HK-2 (cell line): ENCODE measurements at regions not wholly inside any gene's neighbourhood (a gene's known extent, or its start where the extent isn't known, plus 50 kb on each side); places are given as distances from the start of the nearest gene placed in this dataset.
A peak's percentile ranks its signal among the peaks of the same experiment; 100 is the strongest.
"Not testable (repeated sequence)": the region's sequence is repeated elsewhere in the genome, so short reads cannot be mapped to it uniquely, and the experiment has no call there.

Experiments used
- DNase-seq: peaks from one replicate; pipeline ENCODE4 v3.0.0-alpha.2; 2018; ENCODE audit not compliant: unreplicated experiment

- peak; percentile 53 for DNase-seq
Observed at GRCh38 chr1:29688471-29689365, 452.4 kb downstream of the PTPRU start.

DNA sequence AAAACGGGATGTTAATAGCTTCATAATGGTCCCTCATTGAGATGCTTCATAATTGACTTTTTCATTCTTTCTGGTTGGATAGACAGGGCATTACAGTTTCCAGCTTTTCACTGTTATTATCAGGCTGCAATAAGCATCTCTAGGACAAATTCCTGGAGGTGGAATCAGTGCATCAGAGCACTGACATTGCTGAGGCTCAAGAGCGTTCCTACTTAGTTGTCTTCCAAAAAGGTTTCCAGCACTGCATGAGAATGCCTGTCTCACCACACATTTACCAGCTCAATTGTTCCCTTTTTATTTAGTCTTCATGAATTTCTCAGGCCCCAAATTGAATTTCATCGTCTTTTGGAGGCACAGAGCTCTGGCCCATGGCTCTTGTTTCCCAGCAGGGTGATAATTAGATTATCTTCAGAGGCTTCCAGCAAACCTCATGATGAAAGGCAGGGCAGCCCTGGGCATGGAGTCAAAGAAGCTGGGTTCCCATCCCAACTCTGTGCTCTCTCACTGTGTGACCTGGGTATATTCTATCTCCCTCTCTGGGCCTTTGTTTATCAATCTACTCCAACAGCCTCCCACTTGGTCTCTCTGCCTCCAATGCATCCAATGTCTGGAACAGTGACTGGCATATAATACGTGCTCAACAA, 451.4 kb downstream of the PTPRU start:
- no peak for DNase-seq

DNA sequence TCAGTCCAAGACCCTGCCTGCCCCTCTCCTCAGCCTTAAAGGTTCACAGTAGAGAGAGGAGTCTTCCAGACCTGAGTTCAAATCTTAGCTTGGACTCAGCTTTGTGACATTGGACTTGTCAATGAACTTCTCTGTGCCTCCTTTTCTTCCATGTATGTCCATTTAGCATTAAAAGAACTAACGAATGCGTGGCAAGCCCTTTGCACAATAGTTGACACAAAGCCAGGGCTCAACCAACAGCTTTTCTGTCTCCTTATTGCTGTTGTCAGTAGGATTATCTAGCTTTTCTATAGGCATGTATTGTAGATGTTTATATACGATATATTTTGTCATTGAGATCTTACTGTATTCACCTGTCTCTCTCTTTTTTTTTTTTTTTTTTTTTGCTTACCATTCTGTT, 450.8 kb downstream of the PTPRU start:
- no peak for DNase-seq

DNA sequence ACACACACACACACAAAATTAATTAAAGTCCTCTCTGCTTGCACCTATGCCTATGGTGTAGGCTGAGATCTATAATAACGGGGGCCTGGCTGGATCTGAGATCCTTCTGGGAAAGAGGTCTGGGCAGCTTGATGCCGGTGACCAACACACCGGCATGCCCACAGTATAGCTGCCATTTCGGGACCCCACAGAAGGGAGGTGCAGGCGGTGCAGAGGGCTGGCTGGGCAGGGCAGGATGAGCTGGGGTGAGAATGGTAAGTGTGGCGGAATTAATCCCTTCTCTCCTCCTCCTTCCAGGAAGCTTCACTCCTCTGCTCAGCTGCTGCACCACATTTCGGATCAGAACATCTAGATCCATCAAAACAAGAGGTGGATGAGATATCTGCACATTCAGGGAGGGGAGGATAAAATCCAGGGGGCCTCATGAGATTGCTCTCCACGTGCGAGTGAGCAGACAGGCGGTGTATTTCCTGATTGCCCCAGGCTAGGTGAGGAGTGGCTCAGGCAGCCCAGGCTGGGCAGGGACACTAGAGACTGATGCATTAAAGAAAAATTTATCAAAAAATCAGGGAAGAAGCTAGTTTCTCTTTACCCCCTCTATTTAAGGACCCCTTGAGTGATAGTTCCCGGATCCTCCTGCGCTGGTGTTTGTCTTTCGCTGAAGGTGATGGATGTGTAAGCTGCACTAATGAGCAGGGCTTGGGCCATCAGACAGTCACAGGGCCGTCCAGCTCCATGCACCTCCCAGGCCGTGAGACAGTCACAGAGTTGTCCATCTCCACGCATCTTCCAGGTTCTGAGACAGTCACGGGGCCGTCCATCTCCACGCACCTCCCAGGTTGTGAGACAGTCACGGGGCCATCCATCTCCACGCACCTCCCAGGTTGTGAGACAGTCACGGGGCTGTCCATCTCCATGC, 449.9 kb downstream of the PTPRU start:
- DNase-seq, result no peak

GRCh38 chr1:29685387-29685786, 449.1 kb downstream of the PTPRU start:
- DNase-seq, result no peak

- DNase-seq, result no peak
Observed at GRCh38 chr1:29684141-29684540, 447.8 kb downstream of the PTPRU start.

- DNase-seq, result no peak
Observed at GRCh38 chr1:29683472-29683871, 447.1 kb downstream of the PTPRU start.

DNA sequence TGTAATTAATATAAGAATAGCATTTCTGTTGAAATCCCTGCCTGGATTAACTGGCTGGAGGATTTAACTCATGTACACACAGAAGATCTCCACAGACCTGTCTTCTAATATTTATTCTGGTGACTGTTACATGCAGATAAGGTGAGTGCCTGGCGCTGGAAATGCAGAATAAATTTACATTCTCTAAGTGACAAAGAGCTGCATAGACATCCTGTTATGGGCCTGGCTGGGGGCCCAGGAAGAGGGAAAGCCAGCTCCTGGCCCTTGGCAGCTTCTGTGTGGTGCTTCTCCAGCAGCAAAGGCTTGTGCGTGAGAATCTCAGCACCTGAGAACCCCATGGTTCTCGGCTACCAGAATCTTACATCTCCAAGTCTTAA, 446.6 kb downstream of the PTPRU start:
- no peak for DNase-seq

- DNase-seq, result no peak
Observed at GRCh38 chr1:29682171-29682918, 446.0 kb downstream of the PTPRU start.

GRCh38 chr1:29681416-29681815, 445.1 kb downstream of the PTPRU start:
- not testable (repeated sequence) for DNase-seq

DNA sequence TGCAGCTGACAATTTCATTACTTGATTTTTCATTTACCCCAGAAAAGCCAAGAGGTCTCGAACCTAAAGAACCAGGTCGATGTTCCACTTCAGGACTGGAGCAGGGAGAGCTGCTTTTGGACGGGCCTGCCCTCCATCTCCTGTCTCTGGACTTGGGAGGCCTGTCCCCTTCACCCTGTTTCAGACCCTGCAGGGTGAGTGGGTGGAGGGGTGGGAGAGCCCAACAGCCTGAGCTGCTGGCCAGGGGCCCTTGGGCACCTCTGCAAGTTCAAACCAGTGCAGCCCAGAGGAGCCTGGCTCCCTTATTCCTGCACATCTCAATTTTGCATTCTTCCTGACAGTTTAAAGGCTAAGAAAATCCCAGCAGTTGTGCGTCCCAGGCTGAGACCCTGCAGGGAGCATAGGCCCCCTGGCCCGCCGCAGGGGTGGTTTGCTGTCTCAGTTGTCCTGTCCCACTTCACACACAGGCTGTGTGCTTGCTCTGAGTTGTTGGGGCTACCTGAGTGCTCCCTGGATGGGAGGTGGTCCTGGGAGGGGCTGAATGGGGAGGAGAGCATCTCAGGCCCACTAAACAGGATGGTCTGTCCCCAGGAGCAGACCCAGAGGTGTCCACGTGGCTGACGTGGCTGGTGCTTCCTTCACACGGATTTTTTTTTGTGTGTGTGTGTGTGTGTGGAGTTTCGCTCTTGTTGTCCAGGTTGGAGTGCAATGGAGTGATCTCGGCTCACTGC, 443.7 kb downstream of the PTPRU start:
- no peak for DNase-seq

GRCh38 chr1:29679316-29679715, 443.0 kb downstream of the PTPRU start:
- no peak for DNase-seq

DNA sequence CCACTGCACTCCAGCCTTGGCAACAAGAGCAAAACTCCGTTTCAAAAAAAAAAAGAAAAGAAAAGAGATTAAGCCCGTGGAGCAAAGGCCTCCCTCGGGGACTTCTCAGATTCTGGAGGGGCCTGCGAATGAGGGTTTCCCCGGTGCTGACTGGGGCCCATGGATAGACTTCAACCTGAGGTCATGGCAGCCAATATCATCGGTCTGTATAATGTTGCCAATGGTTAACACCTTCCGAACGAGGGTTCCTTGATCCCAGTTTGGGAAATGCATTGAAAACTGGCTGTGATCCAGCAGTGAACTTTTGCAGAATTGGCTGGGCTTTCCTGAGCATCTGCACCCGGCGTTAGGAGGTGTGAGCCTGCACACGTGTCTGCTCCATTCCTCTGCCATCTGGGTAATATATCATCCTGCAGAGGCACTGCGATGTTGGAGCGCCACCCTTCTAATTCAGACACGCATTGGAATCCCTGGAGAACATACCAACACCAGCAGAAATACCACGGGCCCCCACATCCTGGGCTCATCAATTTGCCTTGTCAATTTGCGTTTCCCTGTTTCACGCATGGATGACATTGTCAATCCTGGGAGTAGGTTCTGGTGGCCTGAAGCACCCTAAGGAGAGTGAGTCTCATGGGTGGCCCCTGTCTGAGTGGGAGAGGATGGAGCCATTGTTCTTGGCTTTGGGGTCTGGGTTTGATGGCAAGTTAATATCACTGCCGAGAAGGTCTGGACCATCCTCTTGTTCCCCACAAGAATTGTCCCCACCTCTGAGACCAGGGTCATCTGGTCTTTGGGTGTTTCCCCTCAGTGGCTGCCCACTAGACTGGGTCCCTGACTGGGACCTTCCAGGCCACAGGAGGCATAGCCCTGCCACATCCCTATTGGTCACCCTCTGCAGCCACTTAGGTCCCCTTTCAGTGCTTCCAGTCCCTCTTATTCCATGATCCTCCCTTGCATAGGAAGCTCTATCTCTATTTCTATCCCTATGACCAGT, 441.0 kb downstream of the PTPRU start:
- no peak for DNase-seq

- no peak for DNase-seq
Observed at GRCh38 chr1:29676496-29676895, 440.2 kb downstream of the PTPRU start.

DNA sequence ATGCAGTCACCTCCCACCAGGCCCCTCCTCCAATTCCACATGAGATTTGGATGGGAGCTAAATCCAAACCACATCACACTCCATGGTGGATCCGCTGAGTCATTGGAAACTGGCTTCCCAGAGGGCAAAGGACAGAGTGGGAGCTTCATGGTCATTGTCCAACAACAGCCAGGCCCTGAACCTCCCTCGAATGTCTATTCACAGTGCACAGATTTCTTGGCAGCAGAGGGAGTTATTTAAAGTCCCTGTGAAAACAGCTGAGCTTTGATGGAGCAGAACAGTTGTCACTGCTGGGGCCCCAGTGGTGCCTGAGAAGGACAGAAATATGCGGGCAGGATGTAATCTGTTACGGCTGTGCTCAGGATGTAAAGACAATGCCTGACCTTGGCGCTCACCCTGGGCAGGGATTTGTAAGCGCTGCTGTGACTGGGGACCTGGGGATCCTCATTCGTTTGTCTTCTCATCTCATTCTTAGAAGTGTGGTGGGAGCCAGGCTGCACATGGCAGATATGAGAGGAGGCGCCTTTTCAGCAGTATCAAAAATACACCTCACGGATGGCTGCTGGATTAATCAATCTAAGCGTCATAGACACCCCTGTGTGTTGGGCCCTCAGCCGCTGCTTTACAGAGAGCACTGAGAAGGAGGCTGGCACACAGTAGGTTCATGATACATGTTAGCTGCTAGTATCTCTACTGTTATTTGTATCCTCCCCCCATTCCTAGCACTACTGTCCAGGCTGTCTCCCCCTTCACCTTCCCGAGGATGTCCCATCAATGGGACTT, 439.4 kb downstream of the PTPRU start:
- no peak for DNase-seq

GRCh38 chr1:29674627-29675326, 438.5 kb downstream of the PTPRU start:
- DNase-seq, result no peak

DNA sequence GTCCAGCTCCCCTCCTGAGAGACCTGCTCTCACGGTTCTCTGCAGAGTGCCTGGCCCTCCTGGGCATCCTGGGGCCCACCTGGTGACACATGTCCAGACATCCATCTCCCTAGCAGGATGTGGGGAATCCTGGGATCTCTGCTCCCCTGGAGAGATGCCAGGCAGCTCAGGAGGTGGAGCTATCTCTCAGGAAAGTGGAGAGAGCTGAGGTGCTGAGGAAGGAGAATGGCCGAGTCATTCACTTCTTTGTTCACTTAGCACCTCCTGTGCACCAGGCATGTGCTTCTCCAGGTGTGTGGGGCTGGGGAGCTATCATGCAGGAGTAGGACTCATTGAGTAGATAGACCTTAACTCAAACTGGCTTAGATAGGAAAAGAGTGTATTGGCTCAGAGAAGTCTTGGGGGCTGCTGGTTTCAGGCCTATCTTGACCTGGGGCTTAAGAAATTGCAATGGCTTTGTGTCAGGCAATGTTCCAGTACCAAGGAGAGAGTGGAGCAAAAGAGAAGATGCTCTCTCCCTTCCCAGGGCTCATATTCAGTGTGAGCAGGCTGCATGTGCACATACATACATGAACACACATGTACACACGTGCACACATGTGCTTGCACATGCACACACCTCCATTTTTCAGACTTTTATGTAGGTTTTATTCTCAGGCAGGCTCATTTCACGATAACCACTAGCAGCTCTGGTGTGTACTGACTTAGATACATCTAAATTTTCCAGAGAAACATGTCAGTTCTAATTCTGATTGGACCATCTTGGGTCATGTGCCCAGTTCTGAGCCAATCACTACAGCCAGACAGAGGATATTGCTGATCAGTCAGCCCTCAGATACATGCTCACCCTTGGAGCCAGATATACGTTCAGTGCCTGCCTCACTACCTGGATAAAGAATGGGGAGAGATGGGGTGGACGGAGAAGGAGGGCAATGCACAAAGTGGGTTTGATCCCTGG, 437.6 kb downstream of the PTPRU start:
- no peak for DNase-seq
